ENCODE measurements at regions not wholly inside any gene's neighbourhood (a gene's known extent, or its start where the extent isn't known, plus 50 kb on each side); places are given as distances from the start of the nearest gene placed in this dataset.

GRCh38 chr4:125231661-125232060 is 83.1 kb upstream of the FAT4 start:
- Histone ChIP-seq H3K36me3 (ENCODE audit: low read depth) (no peaks in the 10 kb centered on the region), H3K27ac (no peak overlapping the region), H3K4me1 (replicated peaks; ENCODE audit: insufficient read depth) (no peaks in the 10 kb centered on the region), H3K9me3 (ENCODE audit: insufficient read depth, low read depth) (no peaks in the 10 kb centered on the region), H4K20me1 (ENCODE audit: insufficient read depth) (no peaks in the 10 kb centered on the region), H3K79me2 (ENCODE audit: low read depth) (no peaks in the 10 kb centered on the region), H3K4me3 (no peak overlapping the region), H3F3A (ENCODE audit: insufficient read depth, low read depth) (no peaks in the 10 kb centered on the region), H3K27me3 (ENCODE audit: insufficient read depth, low read depth) (no peaks in the 10 kb centered on the region), H2AFZ (no peak overlapping the region), H3K4me2 (no peak overlapping the region), H3K9me2 (ENCODE audit: insufficient read depth) (no peaks in the 10 kb centered on the region)
- BruUV-seq (replicated peaks) = no TSS peak
- intact Hi-C loops (cut with micrococcal nuclease; ENCODE audit: unreplicated experiment) = no loop called here
- CTCF ChIA-PET = no interaction called here
- TF ChIP-seq, protein P1, sequence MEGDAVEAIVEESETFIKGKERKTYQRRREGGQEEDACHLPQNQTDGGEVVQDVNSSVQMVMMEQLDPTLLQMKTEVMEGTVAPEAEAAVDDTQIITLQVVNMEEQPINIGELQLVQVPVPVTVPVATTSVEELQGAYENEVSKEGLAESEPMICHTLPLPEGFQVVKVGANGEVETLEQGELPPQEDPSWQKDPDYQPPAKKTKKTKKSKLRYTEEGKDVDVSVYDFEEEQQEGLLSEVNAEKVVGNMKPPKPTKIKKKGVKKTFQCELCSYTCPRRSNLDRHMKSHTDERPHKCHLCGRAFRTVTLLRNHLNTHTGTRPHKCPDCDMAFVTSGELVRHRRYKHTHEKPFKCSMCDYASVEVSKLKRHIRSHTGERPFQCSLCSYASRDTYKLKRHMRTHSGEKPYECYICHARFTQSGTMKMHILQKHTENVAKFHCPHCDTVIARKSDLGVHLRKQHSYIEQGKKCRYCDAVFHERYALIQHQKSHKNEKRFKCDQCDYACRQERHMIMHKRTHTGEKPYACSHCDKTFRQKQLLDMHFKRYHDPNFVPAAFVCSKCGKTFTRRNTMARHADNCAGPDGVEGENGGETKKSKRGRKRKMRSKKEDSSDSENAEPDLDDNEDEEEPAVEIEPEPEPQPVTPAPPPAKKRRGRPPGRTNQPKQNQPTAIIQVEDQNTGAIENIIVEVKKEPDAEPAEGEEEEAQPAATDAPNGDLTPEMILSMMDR (conservative IDR thresholded peaks at IDR 0.05) = no peak
- no peak for TF ChIP-seq EZH2 (IDR thresholded peaks at IDR 0.05; ENCODE audit: low read depth)
- POLR2A ChIA-PET (ENCODE audit: unreplicated experiment) = no interaction called here
- DNase-seq = no peak

GRCh38 chr4:125229596-125230058 is 85.1 kb upstream of the FAT4 start:
- intact Hi-C loops (cut with micrococcal nuclease; ENCODE audit: unreplicated experiment) = no loop called here
- H3K36me3 ChIP-seq (ENCODE audit: low read depth) = no peaks in the 10 kb centered on the region
- BruUV-seq (replicated peaks) = no TSS peak
- no peaks in the 10 kb centered on the region for H3K9me2 ChIP-seq (ENCODE audit: insufficient read depth)
- H3K4me2 ChIP-seq = no peak overlapping the region
- TF ChIP-seq, protein P1 (conservative IDR thresholded peaks at IDR 0.05) = no peak
- TF ChIP-seq EZH2 (IDR thresholded peaks at IDR 0.05; ENCODE audit: low read depth) = no peak
- no peaks in the 10 kb centered on the region for H3K9me3 ChIP-seq (ENCODE audit: insufficient read depth, low read depth)
- H3F3A ChIP-seq (ENCODE audit: insufficient read depth, low read depth) = no peaks in the 10 kb centered on the region
- H3K79me2 ChIP-seq (ENCODE audit: low read depth) = no peaks in the 10 kb centered on the region
- H3K4me3 ChIP-seq = no peak overlapping the region
- ChIA-PET POLR2A (ENCODE audit: unreplicated experiment) (no interaction called here), CTCF (no interaction called here)
- no peak overlapping the region for H2AFZ ChIP-seq
- H3K4me1 ChIP-seq (replicated peaks; ENCODE audit: insufficient read depth) = no peaks in the 10 kb centered on the region
- DNase-seq = no peak
- H3K27me3 ChIP-seq (ENCODE audit: insufficient read depth, low read depth) = no peaks in the 10 kb centered on the region
- no peak overlapping the region for H3K27ac ChIP-seq
- H4K20me1 ChIP-seq (ENCODE audit: insufficient read depth) = no peaks in the 10 kb centered on the region

DNA sequence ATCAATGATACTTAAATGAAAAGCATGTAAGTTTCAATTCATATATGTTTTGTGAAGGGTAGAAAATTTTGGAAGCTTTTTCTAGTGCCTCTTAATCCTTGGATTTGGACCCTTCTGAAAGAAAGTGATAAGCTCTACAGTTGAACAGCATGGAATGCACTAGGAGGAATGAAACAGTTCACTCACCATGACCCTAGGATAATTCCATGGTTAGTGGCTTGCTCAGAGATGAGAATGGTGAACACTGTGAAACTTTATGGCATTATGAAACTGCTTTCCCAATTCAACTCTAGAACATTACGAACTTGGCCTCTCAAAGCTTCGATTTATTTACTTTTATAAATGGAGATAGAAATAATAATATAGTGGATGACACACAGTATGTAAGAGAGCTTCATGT is 88.9 kb upstream of the FAT4 start:
- CTCF ChIA-PET = no interaction called here
- H3K79me2 ChIP-seq (ENCODE audit: low read depth) = no peaks in the 10 kb centered on the region
- DNase-seq = no peak
- H3K9me2 ChIP-seq (ENCODE audit: insufficient read depth) = no peaks in the 10 kb centered on the region
- H2AFZ ChIP-seq = no peak overlapping the region
- H3K9me3 ChIP-seq (ENCODE audit: insufficient read depth, low read depth) = no peaks in the 10 kb centered on the region
- BruUV-seq (replicated peaks) = no TSS peak
- H3K36me3 ChIP-seq (ENCODE audit: low read depth) = no peaks in the 10 kb centered on the region
- POLR2A ChIA-PET (ENCODE audit: unreplicated experiment) = no interaction called here
- H3K27ac ChIP-seq = no peak overlapping the region
- H3K4me2 ChIP-seq = no peak overlapping the region
- H3F3A ChIP-seq (ENCODE audit: insufficient read depth, low read depth) = no peaks in the 10 kb centered on the region
- no peaks in the 10 kb centered on the region for H3K27me3 ChIP-seq (ENCODE audit: insufficient read depth, low read depth)
- no peak overlapping the region for H3K4me3 ChIP-seq
- no peaks in the 10 kb centered on the region for H4K20me1 ChIP-seq (ENCODE audit: insufficient read depth)
- TF ChIP-seq, protein P1 (conservative IDR thresholded peaks at IDR 0.05) = no peak
- TF ChIP-seq EZH2 (IDR thresholded peaks at IDR 0.05; ENCODE audit: low read depth) = no peak
- H3K4me1 ChIP-seq (replicated peaks; ENCODE audit: insufficient read depth) = no peaks in the 10 kb centered on the region
- intact Hi-C loops (cut with micrococcal nuclease; ENCODE audit: unreplicated experiment) = no loop called here
